PC-3 (cell line): ENCODE measurements at regions not wholly inside any gene's neighbourhood (a gene's known extent, or its start where the extent isn't known, plus 50 kb on each side); places are given as distances from the start of the nearest gene placed in this dataset.
"Not testable (repeated sequence)": the region's sequence is repeated elsewhere in the genome, so short reads cannot be mapped to it uniquely, and the experiment has no call there.

Experiments used
- CTCF ChIP-seq: fragments of 300-600 bp; sonication (generic); conservative IDR thresholded peaks from 2 replicates; pipeline ENCODE4 v1.5.1; 2017; ENCODE audit warnings: antibody characterized with exemption, low read depth, mild to moderate bottlenecking, low read length
- EZH2 ChIP-seq: fragments of 300-600 bp; sonication (generic); IDR thresholded peaks from one replicate; pipeline ENCODE4 v1.6.1; 2017; ENCODE audit warnings: antibody characterized with exemption, mild to moderate bottlenecking, low read length; ENCODE audit not compliant: unreplicated experiment
- EZH2phosphoT487 ChIP-seq: fragments of 300-600 bp; sonication (generic); IDR thresholded peaks from 2 replicates; pipeline ENCODE4 v1.6.1; 2018; ENCODE audit warnings: mild to moderate bottlenecking, antibody characterized with exemption, low read length, borderline replicate concordance

GRCh38 chr5:145446875-145447274, 388.3 kb downstream of the PRELID2 start:
- not testable (repeated sequence) for TF ChIP-seq CTCF, EZH2phosphoT487, EZH2
